Breast epithelium (tissue), 3 donors: ENCODE measurements at regions not wholly inside any gene's neighbourhood (a gene's known extent, or its start where the extent isn't known, plus 50 kb on each side); places are given as distances from the start of the nearest gene placed in this dataset.

Source experiments
- CTCF ChIP-seq, 3 donors: fragments of 450-650 bp; IDR thresholded peaks; one replicate each; pipeline ENCODE4 v1.5.1; 2016 to 2017; ENCODE audit warnings: antibody characterized with exemption in 3 of 3, mild to moderate bottlenecking in 3 of 3, moderate library complexity in 3 of 3
- POLR2A ChIP-seq: fragments of 450-650 bp; IDR thresholded peaks from one replicate; pipeline ENCODE4 v1.6.1; 2016; ENCODE audit warnings: antibody characterized with exemption, mild to moderate bottlenecking, moderate library complexity

- TF ChIP-seq CTCF (IDR thresholded peaks at IDR 0.05) (no peak), POLR2A (no peak)
Measured at GRCh38 chr2:139992711-139993345, 1212.6 kb upstream of the NXPH2 start.
